ENCODE measurements at regions not wholly inside any gene's neighbourhood (a gene's known extent, or its start where the extent isn't known, plus 50 kb on each side); places are given as distances from the start of the nearest gene placed in this dataset.

- no peak for TF ChIP-seq EZH2 (IDR thresholded peaks at IDR 0.05; ENCODE audit: borderline replicate concordance, low read length)
- no peak for TF ChIP-seq CTCF (IDR thresholded peaks at IDR 0.05; ENCODE audit: low read length)
- Histone ChIP-seq H3F3A (ENCODE audit: insufficient read depth, low read length) (no peaks in the 10 kb centered on the region), H2AFZ (ENCODE audit: low read length) (no peak overlapping the region), H3K4me2 (ENCODE audit: low read length) (no peak overlapping the region), H3K9me2 (ENCODE audit: low read depth, low read length) (no peaks in the 10 kb centered on the region), H3K27me3 (ENCODE audit: insufficient read depth, low read length) (no peaks in the 10 kb centered on the region), H3K4me1 (ENCODE audit: insufficient read depth, low read length, severe bottlenecking) (no peaks in the 10 kb centered on the region), H3K36me3 (ENCODE audit: insufficient read depth, low read length) (no peaks in the 10 kb centered on the region), H3K9ac (ENCODE audit: low read length) (no peak overlapping the region), H3K4me3 (ENCODE audit: low read depth, low read length, poor library complexity, severe bottlenecking) (no peak overlapping the region), H4K20me1 (ENCODE audit: insufficient read depth, low read length) (no peaks in the 10 kb centered on the region), H3K27ac (ENCODE audit: low read depth, low read length, poor library complexity, severe bottlenecking) (no peak overlapping the region), H3K9me3 (ENCODE audit: low read length) (no peaks in the 10 kb centered on the region), H3K79me2 (ENCODE audit: insufficient read depth, low read length) (no peaks in the 10 kb centered on the region)
Measured at GRCh38 chr18:60601249-60601648, 228.7 kb upstream of the MC4R start.

DNA sequence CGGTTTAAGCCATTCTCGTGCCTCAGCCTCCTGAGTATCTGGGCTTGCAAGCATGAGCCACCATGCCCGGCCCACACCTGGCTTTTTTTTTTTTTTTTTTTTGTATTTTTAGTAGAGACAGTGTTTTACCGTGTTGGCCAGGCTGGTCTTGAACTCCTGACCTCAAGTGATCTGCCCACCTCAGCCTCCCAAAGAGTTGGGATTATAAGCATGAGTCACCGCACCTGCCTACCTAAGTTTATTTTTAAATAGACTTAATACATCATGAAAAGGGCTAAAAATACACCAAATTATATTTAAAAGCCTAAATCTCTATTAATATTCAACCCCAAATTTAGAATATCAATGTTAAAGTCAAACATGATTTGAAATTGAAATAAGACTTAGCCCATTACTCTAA, 250.8 kb upstream of the MC4R start:
- no peak for TF ChIP-seq EZH2 (IDR thresholded peaks at IDR 0.05; ENCODE audit: borderline replicate concordance, low read length)
- Histone ChIP-seq H4K20me1 (ENCODE audit: insufficient read depth, low read length) (no peaks in the 10 kb centered on the region), H3K4me2 (ENCODE audit: low read length) (no peak overlapping the region), H3K9me2 (ENCODE audit: low read depth, low read length) (no peaks in the 10 kb centered on the region), H3K27me3 (ENCODE audit: insufficient read depth, low read length) (no peaks in the 10 kb centered on the region), H3K79me2 (ENCODE audit: insufficient read depth, low read length) (no peaks in the 10 kb centered on the region), H3F3A (ENCODE audit: insufficient read depth, low read length) (no peaks in the 10 kb centered on the region), H3K36me3 (ENCODE audit: insufficient read depth, low read length) (no peaks in the 10 kb centered on the region), H3K4me3 (ENCODE audit: low read depth, low read length, poor library complexity, severe bottlenecking) (no peak overlapping the region), H3K9me3 (ENCODE audit: low read length) (no peaks in the 10 kb centered on the region), H3K27ac (ENCODE audit: low read depth, low read length, poor library complexity, severe bottlenecking) (no peak overlapping the region), H3K4me1 (ENCODE audit: insufficient read depth, low read length, severe bottlenecking) (no peaks in the 10 kb centered on the region), H2AFZ (ENCODE audit: low read length) (no peak overlapping the region), H3K9ac (ENCODE audit: low read length) (no peak overlapping the region)

- H3K36me3 ChIP-seq (ENCODE audit: insufficient read depth, low read length), result no peaks in the 10 kb centered on the region
- H3K27me3 ChIP-seq (ENCODE audit: insufficient read depth, low read length), result no peaks in the 10 kb centered on the region
- no peak for TF ChIP-seq EZH2 (IDR thresholded peaks at IDR 0.05; ENCODE audit: borderline replicate concordance, low read length)
- TF ChIP-seq CTCF (IDR thresholded peaks at IDR 0.05; ENCODE audit: low read length), result no peak
- no peaks in the 10 kb centered on the region for H3K9me2 ChIP-seq (ENCODE audit: low read depth, low read length)
- no peak overlapping the region for H3K4me2 ChIP-seq (ENCODE audit: low read length)
- no peaks in the 10 kb centered on the region for H3K9me3 ChIP-seq (ENCODE audit: low read length)
- H3K79me2 ChIP-seq (ENCODE audit: insufficient read depth, low read length), result no peaks in the 10 kb centered on the region
- H3K27ac ChIP-seq (ENCODE audit: low read depth, low read length, poor library complexity, severe bottlenecking), result no peak overlapping the region
- H3K4me1 ChIP-seq (ENCODE audit: insufficient read depth, low read length, severe bottlenecking), result no peaks in the 10 kb centered on the region
- H2AFZ ChIP-seq (ENCODE audit: low read length), result no peak overlapping the region
- H3K4me3 ChIP-seq (ENCODE audit: low read depth, low read length, poor library complexity, severe bottlenecking), result no peak overlapping the region
- H3K9ac ChIP-seq (ENCODE audit: low read length), result no peak overlapping the region
- H3F3A ChIP-seq (ENCODE audit: insufficient read depth, low read length), result no peaks in the 10 kb centered on the region
- H4K20me1 ChIP-seq (ENCODE audit: insufficient read depth, low read length), result no peaks in the 10 kb centered on the region
Measured at GRCh38 chr18:60624207-60624606, 251.6 kb upstream of the MC4R start.

DNA sequence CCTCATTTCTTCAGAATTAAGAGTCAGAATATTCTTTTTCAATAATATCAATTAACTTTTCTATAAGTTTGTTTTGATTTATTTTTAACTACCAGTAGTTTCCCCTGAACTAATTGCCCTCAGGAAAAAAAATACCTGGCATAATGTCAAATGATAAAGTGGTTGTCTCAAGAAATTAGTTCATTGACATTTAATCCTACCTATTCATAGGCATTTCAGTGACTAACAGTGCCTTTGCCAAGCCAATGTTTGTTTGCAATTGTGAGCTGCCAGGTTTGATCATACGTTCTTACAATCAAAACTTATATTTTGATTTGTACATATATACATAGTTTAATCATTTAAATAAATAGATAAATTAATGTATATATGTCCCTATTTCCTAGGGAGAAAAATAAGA, 267.3 kb upstream of the MC4R start:
- Histone ChIP-seq H2AFZ (ENCODE audit: low read length) (no peak overlapping the region), H3K9me3 (ENCODE audit: low read length) (no peaks in the 10 kb centered on the region), H3K79me2 (ENCODE audit: insufficient read depth, low read length) (no peaks in the 10 kb centered on the region), H3K4me1 (ENCODE audit: insufficient read depth, low read length, severe bottlenecking) (no peaks in the 10 kb centered on the region), H3F3A (ENCODE audit: insufficient read depth, low read length) (no peaks in the 10 kb centered on the region), H3K36me3 (ENCODE audit: insufficient read depth, low read length) (no peaks in the 10 kb centered on the region), H4K20me1 (ENCODE audit: insufficient read depth, low read length) (no peaks in the 10 kb centered on the region), H3K9ac (ENCODE audit: low read length) (no peak overlapping the region), H3K27me3 (ENCODE audit: insufficient read depth, low read length) (no peaks in the 10 kb centered on the region), H3K9me2 (ENCODE audit: low read depth, low read length) (no peaks in the 10 kb centered on the region), H3K4me2 (ENCODE audit: low read length) (no peak overlapping the region), H3K4me3 (ENCODE audit: low read depth, low read length, poor library complexity, severe bottlenecking) (no peak overlapping the region), H3K27ac (ENCODE audit: low read depth, low read length, poor library complexity, severe bottlenecking) (no peak overlapping the region)
- no peak for TF ChIP-seq CTCF (IDR thresholded peaks at IDR 0.05; ENCODE audit: low read length)
- no peak for TF ChIP-seq EZH2 (IDR thresholded peaks at IDR 0.05; ENCODE audit: borderline replicate concordance, low read length)

Data from OCI-LY1 (cell line).